MCF 10A (cell line): ENCODE measurements at regions not wholly inside any gene's neighbourhood (a gene's known extent, or its start where the extent isn't known, plus 50 kb on each side); places are given as distances from the start of the nearest gene placed in this dataset.

ENCODE experiments used
- BruUV-seq: library from RNA; stranded (reverse); fragments of 400-500 nt; replicated peaks from 2 replicates; lab custom pipeline; 2021; lab: Mats Ljungman, UMichigan
- CTCF ChIA-PET: fragments of 300-600 bp; sonication (Branson Sonifier 250); formaldehyde crosslinking; extraction: SDS; loops from one replicate; lab custom pipeline; 2021; ENCODE audit warnings: antibody characterized with exemption, inconsistent platforms; lab: Yijun Ruan, JAX
- POLR2A ChIA-PET: fragments of 300-600, 350-650 bp; sonication (Branson Sonifier 250); formaldehyde crosslinking; extraction: SDS; loops from one replicate; lab custom pipeline; 2020; ENCODE audit warnings: antibody characterized with exemption, inconsistent platforms; lab: Yijun Ruan, JAX
- DNase-seq: peaks from one replicate; pipeline ENCODE4 v3.0.0-alpha.2; 2018; ENCODE audit not compliant: unreplicated experiment
- H3K27ac Mint-ChIP-seq: one replicate; pipeline ENCODE4 v1.8.0; 2022; ENCODE audit warnings: mild to moderate bottlenecking, low read depth, mixed read lengths; ENCODE audit not compliant: unreplicated experiment
- H3K27me3 Mint-ChIP-seq: one replicate; pipeline ENCODE4 v1.8.0; 2022; ENCODE audit warnings: mixed read lengths; ENCODE audit not compliant: insufficient read depth, unreplicated experiment
- H3K36me3 Mint-ChIP-seq: one replicate; pipeline ENCODE4 v1.8.0; 2022; ENCODE audit warnings: mild to moderate bottlenecking, moderate library complexity, mixed read lengths; ENCODE audit not compliant: insufficient read depth, unreplicated experiment
- H3K4me1 Mint-ChIP-seq: one replicate; pipeline ENCODE4 v1.8.0; 2022; ENCODE audit warnings: mixed read lengths; ENCODE audit not compliant: insufficient read depth, unreplicated experiment
- H3K4me3 Mint-ChIP-seq: one replicate; pipeline ENCODE4 v1.8.0; 2022; ENCODE audit warnings: mild to moderate bottlenecking, moderate library complexity, mixed read lengths; ENCODE audit not compliant: unreplicated experiment
- H3K9me3 Mint-ChIP-seq: one replicate; pipeline ENCODE4 v1.8.0; 2022; ENCODE audit warnings: mixed read lengths; ENCODE audit not compliant: unreplicated experiment
- CTCF ChIP-seq: fragments of 200-600 bp; IDR thresholded peaks from one replicate; pipeline ENCODE4 v1.8.0; 2022; ENCODE audit warnings: antibody characterized with exemption, mild to moderate bottlenecking; ENCODE audit not compliant: unreplicated experiment
- intact Hi-C: fragments of 100-400 bp; cut with micrococcal nuclease; formaldehyde crosslinking; loops from 2 replicates; pipeline ENCODE4 v1.14.1; 2022

- intact Hi-C loops, result no loop called here
These were observed 1131.3 kb downstream of the BRD1 start for GRCh38 chr22:48696371-48696770.

GRCh38 chr22:48695731-48696305 lies 1131.9 kb downstream of the BRD1 start:
- H3K4me3 Mint-ChIP-seq, result no peak overlapping the region
- BruUV-seq, result no TSS peak
- no peaks in the 10 kb centered on the region for H3K4me1 Mint-ChIP-seq
- H3K27ac Mint-ChIP-seq, result no peak overlapping the region
- CTCF ChIA-PET, result interaction anchor here (0.6 kb wide), 1 partner anchor 1069 kb away, joined by 3 read pairs; no protein-coding TSS in a partner anchor
- DNase-seq, result no peak
- intact Hi-C loops, result no loop called here
- POLR2A ChIA-PET, result no interaction called here
- TF ChIP-seq CTCF, result no peak
- no peaks in the 10 kb centered on the region for H3K9me3 Mint-ChIP-seq
- no peaks in the 10 kb centered on the region for H3K27me3 Mint-ChIP-seq
- no peaks in the 10 kb centered on the region for H3K36me3 Mint-ChIP-seq

More at GRCh38 chr22:48696371-48696770, 1131.3 kb downstream of the BRD1 start:
- Mint-ChIP-seq H3K27me3 (no peaks in the 10 kb centered on the region), H3K9me3 (no peaks in the 10 kb centered on the region), H3K36me3 (no peaks in the 10 kb centered on the region), H3K27ac (no peak overlapping the region), H3K4me3 (no peak overlapping the region), H3K4me1 (no peaks in the 10 kb centered on the region)
- CTCF ChIA-PET, result interaction anchor here (0.7 kb wide), 1 partner anchor 240 kb away, joined by 3 read pairs; no protein-coding TSS in a partner anchor
- BruUV-seq, result no TSS peak
- DNase-seq, result no peak
- POLR2A ChIA-PET, result no interaction called here
- no peak for TF ChIP-seq CTCF

- H3K36me3 Mint-ChIP-seq, result no peaks in the 10 kb centered on the region
- no peaks in the 10 kb centered on the region for H3K27me3 Mint-ChIP-seq
- intact Hi-C loops, result no loop called here
- no peak for DNase-seq
- no peaks in the 10 kb centered on the region for H3K4me1 Mint-ChIP-seq
- H3K27ac Mint-ChIP-seq, result no peak overlapping the region
- ChIA-PET POLR2A (no interaction called here), CTCF (interaction anchor here (0.6 kb wide), 1 partner anchor 1069 kb away, joined by 3 read pairs; no protein-coding TSS in a partner anchor)
- BruUV-seq, result no TSS peak
- TF ChIP-seq CTCF, result no peak
- H3K9me3 Mint-ChIP-seq, result no peaks in the 10 kb centered on the region
- no peak overlapping the region for H3K4me3 Mint-ChIP-seq
These were observed 1132.4 kb downstream of the BRD1 start for GRCh38 chr22:48695251-48695650.

- no peak for TF ChIP-seq CTCF
- no peaks in the 10 kb centered on the region for H3K27me3 Mint-ChIP-seq
- intact Hi-C loops, result no loop called here
- no peak overlapping the region for H3K4me3 Mint-ChIP-seq
- no peaks in the 10 kb centered on the region for H3K4me1 Mint-ChIP-seq
- no TSS peak for BruUV-seq
- H3K27ac Mint-ChIP-seq, result no peak overlapping the region
- ChIA-PET POLR2A (no interaction called here), CTCF (no interaction called here)
- H3K9me3 Mint-ChIP-seq, result no peaks in the 10 kb centered on the region
- DNase-seq, result no peak
- no peaks in the 10 kb centered on the region for H3K36me3 Mint-ChIP-seq
These were observed 1133.3 kb downstream of the BRD1 start for GRCh38 chr22:48694296-48694883.
